Fibroblast of skin of right biceps (primary cell): ENCODE measurements at regions not wholly inside any gene's neighbourhood (a gene's known extent, or its start where the extent isn't known, plus 50 kb on each side); places are given as distances from the start of the nearest gene placed in this dataset.
"Not testable (repeated sequence)": the region's sequence is repeated elsewhere in the genome, so short reads cannot be mapped to it uniquely, and the experiment has no call there.

Experiments used
- DNase-seq: peaks from one replicate; pipeline ENCODE4 v3.0.0-alpha.2; 2013

DNA sequence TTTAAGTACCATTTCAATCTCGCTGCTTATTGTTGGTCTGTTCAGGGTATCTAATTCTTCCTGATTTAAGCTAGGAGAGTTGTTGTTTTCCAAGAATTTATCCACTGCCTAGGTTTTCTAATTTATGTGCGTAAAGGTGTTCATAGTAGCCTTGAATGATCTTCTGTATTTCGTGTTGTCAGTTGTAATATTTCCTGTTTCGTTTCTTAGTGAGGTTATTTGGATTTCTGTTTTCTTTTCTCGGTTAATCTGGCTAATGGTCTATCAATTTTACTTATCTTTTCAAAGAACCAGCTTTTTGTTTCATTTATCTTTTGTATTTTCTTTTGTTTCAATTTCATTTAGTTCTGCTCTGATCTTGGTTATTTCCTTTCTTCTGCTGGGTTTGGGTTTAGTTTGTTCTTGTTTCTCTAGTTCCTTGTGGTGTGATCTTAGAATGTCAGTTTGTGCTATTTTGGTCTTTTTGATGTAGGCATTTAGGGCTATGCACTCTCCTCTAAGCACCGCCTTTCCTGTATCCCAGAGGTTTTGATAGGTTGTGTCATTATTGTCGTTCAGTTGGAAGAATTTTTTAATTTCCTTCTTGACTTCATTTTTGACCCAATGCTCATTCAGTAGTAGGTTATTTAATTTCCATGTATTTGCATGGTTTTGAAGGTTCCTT, 92.5 kb upstream of the CSRP2 start:
- not testable (repeated sequence) for DNase-seq

DNA sequence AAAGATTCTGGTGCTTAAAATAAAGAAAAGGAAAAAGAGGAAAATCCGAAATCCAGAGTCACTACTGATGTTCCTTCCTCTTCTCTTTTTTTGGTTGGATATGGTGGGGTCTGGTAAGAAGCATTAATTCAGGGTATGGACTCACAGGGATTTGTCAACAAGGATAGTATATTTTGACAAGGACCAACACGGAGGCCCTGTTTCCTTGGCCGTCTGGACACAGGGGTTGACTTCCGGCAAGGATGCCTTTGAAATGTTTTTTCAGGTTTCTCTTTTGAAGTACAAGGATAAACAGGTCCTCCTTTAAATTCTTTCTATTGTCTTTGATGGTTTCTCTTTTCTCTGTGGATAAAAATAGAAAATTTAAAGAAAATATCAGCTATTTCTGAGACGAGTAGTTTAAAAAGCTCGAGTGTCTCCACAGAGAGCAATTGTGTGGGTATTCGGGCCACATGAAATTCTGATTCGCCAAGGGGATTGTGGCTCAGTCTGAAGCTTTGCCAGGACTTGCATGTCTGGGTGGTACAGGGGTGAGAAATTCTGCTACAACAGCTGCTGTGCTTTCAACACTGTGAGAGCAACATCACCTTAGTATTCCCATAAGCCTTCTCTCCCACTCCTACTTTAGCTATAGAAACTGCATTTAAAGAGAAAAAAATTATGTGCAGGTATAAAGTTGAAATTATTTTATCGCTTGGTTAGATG, 88.5 kb upstream of the CSRP2 start:
- DNase-seq: no peak

DNA sequence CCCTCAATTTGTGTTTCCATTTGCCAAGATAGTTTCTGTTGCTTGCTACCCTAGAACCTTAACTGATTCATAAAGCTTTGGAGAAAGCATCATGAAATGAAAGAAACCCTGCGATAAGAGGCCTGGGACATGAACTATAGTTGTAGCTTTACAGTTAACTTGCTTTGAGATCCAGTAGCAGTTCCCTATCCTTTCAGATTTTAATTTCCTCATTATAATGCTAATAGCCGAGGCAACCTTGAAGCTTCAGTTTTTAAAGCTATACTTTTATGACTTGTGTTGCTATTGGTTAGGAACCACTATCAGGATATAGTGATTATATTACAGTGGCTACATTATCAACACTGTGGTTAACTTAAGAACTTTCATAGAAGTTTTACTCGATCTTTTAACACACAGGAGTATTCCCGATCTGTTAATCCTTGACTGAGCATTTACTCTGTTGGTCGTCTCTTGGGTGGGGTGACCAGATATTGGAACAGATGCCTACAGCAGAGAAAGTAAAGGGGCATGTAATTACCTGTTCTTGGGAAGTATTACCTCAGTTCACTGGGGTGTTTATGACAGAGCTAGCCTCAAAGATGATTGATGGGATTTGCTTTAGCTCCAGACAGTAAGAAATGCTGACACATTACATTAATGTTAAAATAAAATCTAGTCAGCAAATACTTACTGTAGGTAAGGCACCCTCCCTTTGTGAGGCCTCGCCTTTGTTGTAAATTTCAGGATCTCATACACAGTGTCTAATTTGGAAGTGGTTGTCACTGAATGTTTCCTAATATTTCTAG, 86.2 kb upstream of the CSRP2 start:
- DNase-seq: no peak

DNA sequence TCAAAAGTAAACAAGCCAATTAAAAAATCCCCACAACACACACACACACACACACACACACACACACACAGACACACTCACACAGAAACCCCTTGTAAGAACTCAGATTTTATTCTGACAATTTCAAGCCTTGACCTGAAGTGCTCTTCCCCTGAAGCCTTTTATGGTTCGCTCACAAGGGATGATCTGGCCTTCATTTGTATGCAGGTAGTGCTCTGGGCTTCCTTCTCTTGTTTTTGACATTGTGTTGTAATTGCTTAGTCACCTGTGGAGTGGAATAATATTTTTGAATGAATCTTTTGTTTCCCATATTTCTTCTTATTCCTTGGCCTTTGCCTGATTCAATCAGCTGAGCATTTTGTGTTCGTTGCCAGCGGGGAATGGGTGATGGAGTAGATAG, 83.3 kb upstream of the CSRP2 start:
- no peak for DNase-seq

DNA sequence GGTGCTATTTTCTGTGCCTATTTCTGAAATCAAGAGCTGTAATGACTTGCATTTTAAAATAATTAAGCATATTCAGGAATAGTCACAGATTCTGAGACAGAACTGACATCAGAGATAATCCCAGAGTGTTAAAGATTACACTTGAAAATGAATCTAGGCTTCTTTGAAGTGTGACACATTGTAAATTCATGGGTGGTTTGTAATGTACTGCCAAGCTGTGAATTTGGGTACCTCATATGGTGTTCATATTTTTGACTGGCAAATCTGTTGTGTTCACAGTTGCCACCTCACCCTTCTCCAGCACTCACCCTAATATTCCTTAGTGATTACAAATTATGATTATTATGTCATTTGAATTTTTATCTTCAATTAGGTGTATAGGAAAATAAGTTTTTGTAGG, 78.5 kb upstream of the CSRP2 start:
- no peak for DNase-seq

DNA sequence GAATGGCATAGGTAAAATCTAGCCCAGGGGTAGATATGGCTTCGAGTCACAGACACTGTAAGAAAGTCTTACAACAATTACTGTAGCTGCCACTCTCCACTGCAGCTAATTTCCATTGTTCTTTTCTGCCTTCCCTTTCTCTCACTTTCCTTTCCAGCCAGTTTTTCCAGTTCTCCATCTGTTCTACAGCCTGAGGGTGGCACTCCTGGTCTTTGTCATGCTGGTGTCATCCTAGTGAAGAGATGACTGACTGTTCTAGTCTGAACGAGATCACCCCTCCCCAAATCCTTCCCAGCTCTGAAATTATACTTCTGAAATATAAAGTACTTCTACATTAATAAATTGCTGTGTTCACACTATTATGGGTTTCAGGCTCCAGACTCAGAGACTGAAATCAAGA, 74.2 kb upstream of the CSRP2 start:
- no peak for DNase-seq

DNA sequence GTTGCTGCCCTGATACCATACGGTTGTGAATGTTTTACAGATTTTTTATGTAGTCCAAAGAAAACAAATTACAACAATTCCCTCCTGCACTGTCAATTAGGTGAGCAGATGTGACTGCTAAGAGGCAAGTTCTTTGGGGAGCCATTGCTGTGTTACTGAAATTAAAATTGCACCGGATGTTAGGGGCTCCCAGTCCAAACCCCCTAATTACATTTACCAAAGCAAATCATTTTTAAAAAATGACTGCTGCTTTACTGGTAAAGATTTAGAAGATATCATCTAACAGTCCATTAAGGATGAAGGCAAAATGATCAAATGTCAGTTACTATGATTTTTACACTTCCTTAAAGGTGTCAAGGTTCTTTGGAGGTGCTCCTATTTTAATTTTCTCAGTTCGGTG, 70.1 kb upstream of the CSRP2 start:
- DNase-seq: no peak

DNA sequence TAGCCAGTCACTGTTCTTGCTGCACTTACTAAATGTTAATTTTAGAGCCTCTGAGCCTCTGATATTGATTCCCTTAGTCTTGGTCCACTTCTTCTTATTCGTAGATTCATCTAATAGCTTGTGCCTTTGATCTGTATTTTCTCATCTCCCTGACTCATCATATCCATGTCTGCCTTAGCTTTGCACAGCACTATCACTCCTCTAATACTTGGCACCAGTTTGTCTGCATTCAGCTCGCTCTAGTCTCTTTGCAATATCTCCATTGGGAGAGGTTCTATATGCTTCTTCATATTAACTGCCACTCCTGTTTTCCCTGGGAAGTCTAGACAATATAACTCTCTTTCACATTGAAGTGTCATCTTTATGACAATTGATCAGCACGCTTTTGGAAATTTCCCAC, 68.5 kb upstream of the CSRP2 start:
- peak; percentile 23 for DNase-seq

DNA sequence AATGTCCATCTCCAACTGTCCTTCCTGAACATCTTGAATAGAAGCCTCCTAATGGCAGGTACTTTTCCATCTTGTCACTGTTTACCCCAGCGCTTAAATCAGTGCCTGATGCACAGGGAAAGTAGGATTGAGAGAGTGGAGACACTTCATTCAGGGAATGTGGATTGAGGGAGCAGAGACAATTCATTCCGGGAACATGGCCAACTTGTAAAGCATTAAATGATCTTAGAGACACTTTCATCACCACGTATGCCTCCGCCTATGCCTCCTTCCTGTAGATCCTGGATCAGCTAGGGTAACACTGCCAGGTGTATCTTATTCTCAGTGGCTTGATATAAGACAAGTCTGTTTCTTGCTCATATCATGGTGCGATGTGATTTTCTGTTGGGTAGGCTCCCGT, 67.6 kb upstream of the CSRP2 start:
- DNase-seq: peak; percentile 76

DNA sequence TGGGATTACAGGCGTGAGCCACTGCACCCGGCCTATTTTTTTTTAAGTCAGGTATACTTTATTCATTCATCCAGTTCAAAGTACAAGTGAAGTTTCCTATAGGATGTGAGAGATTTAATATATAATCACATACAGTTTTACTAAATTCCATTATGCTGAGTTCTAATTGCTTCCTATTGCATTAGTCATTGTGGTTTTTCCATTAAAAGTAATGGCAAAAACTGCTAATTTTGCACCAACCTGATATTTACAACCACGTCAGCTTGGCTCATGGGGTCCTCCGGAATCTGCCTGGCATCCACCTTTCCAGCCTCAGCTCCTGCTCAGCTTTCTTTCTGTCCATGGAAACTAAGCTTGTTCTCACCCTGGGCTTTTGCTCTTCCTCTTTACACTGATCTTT, 67.0 kb upstream of the CSRP2 start:
- DNase-seq: peak; percentile 87

DNA sequence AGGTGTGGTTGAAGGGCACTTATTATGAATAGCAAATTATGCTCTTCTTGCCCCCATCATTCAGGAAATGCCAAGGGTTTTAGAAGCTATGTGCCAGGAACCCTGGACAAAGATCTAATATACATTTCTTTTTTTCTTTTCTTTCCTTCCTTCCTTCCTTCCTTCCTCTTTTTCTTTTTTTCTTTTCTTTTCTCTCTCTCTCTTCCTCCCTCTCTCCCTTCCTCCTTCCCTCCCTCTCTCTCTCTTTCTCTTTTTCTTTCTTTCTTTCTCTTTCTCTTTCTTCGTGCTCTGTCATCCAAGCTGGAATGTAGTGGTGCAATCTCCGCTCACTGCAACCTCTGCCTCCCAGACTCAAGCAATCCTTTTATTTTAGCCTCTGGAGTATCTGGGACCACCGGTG, 66.1 kb upstream of the CSRP2 start:
- no peak for DNase-seq

DNA sequence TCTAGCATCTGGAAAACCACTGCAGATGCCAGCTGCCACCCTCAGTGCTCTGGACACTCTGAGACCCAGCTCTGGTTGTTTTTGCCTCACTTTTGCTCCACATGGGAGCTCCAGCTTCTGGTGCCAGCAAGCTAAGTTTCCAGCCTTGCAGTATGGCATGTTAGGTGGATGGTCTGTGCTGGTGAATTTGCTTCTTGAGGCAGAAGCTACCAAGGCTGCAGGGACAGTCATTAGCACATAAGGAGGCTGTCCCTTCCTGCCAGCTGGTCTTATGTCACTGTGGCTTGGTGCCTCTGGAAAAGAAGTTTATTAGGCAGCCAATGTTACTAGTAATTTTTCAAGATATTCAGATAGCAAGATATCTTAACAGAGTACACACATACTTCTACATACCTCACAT, 64.2 kb upstream of the CSRP2 start:
- peak; percentile 13 for DNase-seq

DNA sequence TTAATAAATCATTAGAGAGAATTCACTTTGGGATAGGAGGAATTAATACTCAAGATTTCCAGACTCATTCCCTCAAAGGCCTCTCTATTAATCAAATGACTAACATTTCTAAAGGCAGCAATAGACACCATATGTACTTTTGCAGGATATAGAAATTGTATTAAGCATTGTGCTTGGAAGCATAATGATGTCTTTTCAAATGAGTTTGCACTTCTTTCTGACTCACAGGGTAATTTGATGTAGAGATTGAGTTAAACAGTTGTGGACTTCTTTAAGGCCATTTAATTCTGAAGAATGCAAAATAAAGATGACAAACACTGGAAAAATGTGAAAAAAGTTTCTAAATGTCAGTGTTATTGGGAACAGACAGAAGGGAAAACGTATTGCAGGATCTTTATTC, 63.4 kb upstream of the CSRP2 start:
- DNase-seq: peak; percentile 94

DNA sequence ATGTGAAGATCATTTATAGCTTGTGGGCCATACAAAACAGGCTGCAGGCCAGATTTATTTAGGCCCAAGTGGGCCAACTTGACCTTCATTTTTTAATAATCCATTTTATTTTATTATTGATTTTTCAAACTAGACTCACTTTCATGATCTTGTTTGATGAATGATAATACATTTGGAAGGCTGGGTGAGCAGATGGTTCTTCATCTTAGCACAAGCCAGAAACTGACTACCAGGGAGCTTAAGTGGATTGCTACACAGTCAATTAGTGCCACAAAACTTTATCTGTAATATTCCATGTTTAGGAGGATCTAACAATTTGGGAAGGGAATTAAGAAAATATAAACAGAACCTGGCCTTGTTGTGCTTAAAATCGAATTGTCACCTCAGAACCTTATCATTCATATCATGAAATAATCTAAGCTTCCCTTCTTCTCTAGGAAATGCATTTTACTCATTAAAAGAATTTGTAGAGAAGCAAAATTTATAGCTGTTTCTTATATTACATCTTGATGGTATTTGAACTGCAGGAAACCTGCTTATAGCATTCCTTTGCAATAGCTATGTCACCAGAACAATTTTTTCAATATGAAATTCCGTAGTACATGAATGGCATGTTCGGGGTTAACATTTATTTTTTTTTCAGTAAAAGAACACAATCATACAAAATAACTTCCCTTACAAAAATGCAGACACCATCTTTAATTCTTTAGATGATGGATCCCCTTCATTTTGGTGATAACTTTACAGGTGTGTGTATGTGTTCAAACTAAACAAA, 62.0 kb upstream of the CSRP2 start:
- peak; percentile 28 for DNase-seq

DNA sequence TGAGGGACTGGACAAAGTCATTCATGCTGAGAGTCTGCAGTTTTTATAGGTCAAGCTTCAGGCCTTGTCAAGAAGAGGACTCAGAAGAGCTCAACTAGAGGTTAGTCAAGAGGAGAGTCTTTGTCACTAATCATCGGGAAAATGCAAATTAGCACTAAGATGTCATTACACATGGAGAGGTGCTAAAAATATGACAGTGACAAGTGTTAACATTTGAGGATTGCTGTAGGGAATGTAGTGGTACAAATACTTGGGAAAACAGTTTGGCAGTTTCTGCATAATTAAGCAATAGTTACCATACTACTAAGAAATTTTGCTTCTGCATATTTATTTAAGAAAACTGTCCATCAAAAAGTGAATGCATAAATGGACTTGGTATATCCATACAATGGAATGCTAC, 60.9 kb upstream of the CSRP2 start:
- DNase-seq: peak; percentile 8

DNA sequence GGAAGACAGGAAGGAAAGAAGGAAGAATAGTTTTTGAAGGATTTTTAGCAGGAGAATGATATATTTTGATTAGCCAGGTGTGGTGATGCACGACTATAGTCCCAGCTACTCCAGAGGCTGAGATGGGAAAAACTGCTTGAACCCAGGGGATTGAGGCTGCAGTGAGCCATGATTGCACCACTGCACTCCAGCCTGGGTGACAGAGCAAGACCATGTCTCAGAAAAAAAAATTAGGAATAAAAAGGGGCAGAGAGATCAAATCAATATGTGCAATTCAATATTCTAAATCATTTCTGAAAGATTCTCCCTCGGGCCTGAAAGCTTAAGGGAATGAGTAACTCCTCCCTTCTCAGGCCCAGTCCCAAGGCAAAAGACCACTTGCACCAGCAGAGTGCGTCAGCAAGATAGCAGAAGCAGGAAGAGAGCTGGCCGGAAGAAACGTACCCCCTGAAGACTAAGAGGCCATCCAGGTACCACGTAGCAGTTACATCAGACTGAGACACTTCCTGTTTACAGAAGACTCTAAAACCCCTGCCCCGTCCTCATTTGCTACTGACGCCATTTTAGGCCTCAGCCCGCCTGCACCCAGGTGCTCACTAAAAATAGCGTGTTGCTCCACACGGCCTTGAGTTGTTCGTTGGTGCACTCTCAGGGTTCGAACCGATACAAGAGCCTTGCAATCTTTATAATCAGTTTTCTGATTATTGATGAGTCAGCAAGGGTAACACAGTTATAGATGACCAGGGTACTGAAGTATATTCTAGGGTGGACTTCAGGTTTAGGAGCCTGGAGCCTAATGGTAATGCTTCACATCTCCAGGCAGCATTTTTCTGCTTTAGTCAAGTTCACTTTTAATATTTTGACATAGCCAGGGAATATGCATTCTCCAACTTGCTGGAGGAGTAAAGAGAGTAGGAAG, 57.7 kb upstream of the CSRP2 start:
- DNase-seq: no peak

DNA sequence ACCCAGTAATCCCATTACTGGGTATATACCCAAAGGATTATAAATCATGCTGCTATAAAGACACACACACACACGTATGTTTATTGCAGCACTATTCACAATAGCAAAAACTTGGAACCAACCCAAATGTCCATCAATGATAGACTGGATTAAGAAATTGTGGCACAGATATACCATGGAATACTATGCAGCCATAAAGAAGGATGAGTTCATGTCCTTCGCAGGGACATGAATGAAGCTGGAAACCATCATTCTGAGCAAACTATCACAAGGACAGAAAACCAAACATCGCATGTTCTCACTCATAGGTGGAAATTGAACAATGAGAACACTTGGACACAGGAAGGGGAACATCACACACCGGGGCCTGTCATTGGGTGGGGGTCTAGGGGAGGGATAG, 54.6 kb upstream of the CSRP2 start:
- not testable (repeated sequence) for DNase-seq

DNA sequence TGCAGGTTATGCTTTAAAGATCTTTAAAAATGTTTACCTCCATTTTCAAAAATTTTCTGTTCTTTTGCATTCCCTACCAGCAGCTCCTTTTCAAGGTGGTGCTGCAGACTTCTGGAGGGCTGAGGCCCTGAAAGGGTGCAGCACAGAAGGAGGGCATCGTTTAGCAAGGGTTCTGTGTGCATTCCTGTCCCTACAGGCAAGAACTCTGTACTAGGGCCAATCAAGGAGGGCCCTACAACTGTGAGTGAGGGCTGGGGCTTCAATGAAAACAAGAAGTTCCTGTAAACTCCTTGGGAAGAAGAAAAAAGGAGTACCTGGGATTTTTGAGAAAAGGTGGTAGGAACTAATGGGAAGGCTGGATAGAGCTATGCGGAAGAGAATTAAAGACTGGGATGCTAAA, 50.7 kb upstream of the CSRP2 start:
- no peak for DNase-seq
